SK-N-SH treated with all-trans-retinoic acid at 6 μM for 48 hours (cell line): ENCODE measurements at regions not wholly inside any gene's neighbourhood (a gene's known extent, or its start where the extent isn't known, plus 50 kb on each side); places are given as distances from the start of the nearest gene placed in this dataset.

Experiments
- ATAC-seq: fragments of 200-7000 bp; cut with Tn5 transposase; 3 replicates; pipeline ENCODE4 v1.9.1; 2020; ENCODE audit warnings: mild to moderate bottlenecking, moderate library complexity
- BACH2 ChIP-seq: fragments of 250-450 bp; sonication (Bioruptor Pico); IDR thresholded peaks from 2 replicates; pipeline ENCODE4 v1.9.0; 2021; ENCODE audit warnings: mild to moderate bottlenecking, borderline replicate concordance
- CREB5 ChIP-seq: fragments of 250-450 bp; sonication (Bioruptor Pico); IDR thresholded peaks from 2 replicates; pipeline ENCODE4 v1.5.1; 2020; ENCODE audit warnings: low read depth, mild to moderate bottlenecking, moderate library complexity
- CSDC2 ChIP-seq: fragments of 250-450 bp; sonication (Bioruptor Pico); IDR thresholded peaks from 2 replicates; pipeline ENCODE4 v1.5.0; 2020; ENCODE audit warnings: mild to moderate bottlenecking, moderate library complexity
- CSRNP3 ChIP-seq: fragments of 250-450 bp; sonication (Bioruptor Pico); IDR thresholded peaks from 2 replicates; pipeline ENCODE4 v1.5.1; 2021; ENCODE audit warnings: mild to moderate bottlenecking, moderate library complexity
- ESRRG ChIP-seq: fragments of 250-450 bp; sonication (Bioruptor Pico); IDR thresholded peaks from 2 replicates; pipeline ENCODE4 v1.6.1; 2021; ENCODE audit warnings: mild to moderate bottlenecking
- GLIS3 ChIP-seq: fragments of 250-450 bp; sonication (Bioruptor Pico); IDR thresholded peaks from 2 replicates; pipeline ENCODE4 v1.5.0; 2020; ENCODE audit warnings: mild to moderate bottlenecking, moderate library complexity
- ISL1 ChIP-seq: fragments of 250-450 bp; sonication (Bioruptor Pico); IDR thresholded peaks from 2 replicates; pipeline ENCODE4 v2.1.2; 2022; ENCODE audit warnings: mild to moderate bottlenecking, moderate library complexity
- OSR1 ChIP-seq: fragments of 250-450 bp; sonication (Bioruptor Pico); IDR thresholded peaks from 2 replicates; pipeline ENCODE4 v1.8.0; 2022; ENCODE audit warnings: moderate library complexity, mild to moderate bottlenecking, inconsistent platforms
- PPARA ChIP-seq: fragments of 250-450 bp; sonication (Bioruptor Pico); IDR thresholded peaks from 2 replicates; pipeline ENCODE4 v1.5.0; 2020; ENCODE audit warnings: mild to moderate bottlenecking, borderline replicate concordance
- RARB ChIP-seq: fragments of 250-450 bp; sonication (Bioruptor Pico); IDR thresholded peaks from 2 replicates; pipeline ENCODE4 v1.8.0; 2021; ENCODE audit warnings: mild to moderate bottlenecking, moderate library complexity
- TCF4 ChIP-seq: fragments of 250-450 bp; sonication (Bioruptor Pico); IDR thresholded peaks from 2 replicates; pipeline ENCODE4 v1.8.0; 2021; ENCODE audit warnings: mild to moderate bottlenecking, moderate library complexity, borderline replicate concordance
- TOX ChIP-seq: fragments of 250-450 bp; sonication (Bioruptor Pico); IDR thresholded peaks from 2 replicates; pipeline ENCODE4 v1.8.0; 2021; ENCODE audit warnings: mild to moderate bottlenecking, moderate library complexity, borderline replicate concordance
- TSHZ2 ChIP-seq: fragments of 250-450 bp; sonication (Bioruptor Pico); IDR thresholded peaks from 2 replicates; pipeline ENCODE4 v1.5.0; 2020; ENCODE audit warnings: mild to moderate bottlenecking, moderate library complexity
- ZC3H10 ChIP-seq: fragments of 250-450 bp; sonication (Bioruptor Pico); IDR thresholded peaks from 2 replicates; pipeline ENCODE4 v1.5.1; 2021; ENCODE audit warnings: mild to moderate bottlenecking, moderate library complexity
- ZFP3 ChIP-seq: fragments of 250-450 bp; sonication (Bioruptor Pico); IDR thresholded peaks from 2 replicates; pipeline ENCODE4 v1.5.0; 2020; ENCODE audit warnings: mild to moderate bottlenecking, moderate library complexity
- ZFP30 ChIP-seq: fragments of 450-650 bp; formaldehyde crosslinking; IDR thresholded peaks from 2 replicates; pipeline ENCODE4 v1.5.0; 2022; ENCODE audit warnings: mild to moderate bottlenecking, moderate library complexity
- ZNF70 ChIP-seq: fragments of 450-650 bp; formaldehyde crosslinking; IDR thresholded peaks from 2 replicates; pipeline ENCODE4 v1.5.0; 2020; ENCODE audit warnings: mild to moderate bottlenecking, moderate library complexity
- TF ChIP-seq, protein P1 (sequence below): fragments of 250-450 bp; sonication (Bioruptor Pico); IDR thresholded peaks from 2 replicates; pipeline ENCODE4 v1.8.0; 2020; ENCODE audit warnings: mild to moderate bottlenecking, moderate library complexity, borderline replicate concordance

- ATAC-seq, result no peak
- TF ChIP-seq, protein P1, sequence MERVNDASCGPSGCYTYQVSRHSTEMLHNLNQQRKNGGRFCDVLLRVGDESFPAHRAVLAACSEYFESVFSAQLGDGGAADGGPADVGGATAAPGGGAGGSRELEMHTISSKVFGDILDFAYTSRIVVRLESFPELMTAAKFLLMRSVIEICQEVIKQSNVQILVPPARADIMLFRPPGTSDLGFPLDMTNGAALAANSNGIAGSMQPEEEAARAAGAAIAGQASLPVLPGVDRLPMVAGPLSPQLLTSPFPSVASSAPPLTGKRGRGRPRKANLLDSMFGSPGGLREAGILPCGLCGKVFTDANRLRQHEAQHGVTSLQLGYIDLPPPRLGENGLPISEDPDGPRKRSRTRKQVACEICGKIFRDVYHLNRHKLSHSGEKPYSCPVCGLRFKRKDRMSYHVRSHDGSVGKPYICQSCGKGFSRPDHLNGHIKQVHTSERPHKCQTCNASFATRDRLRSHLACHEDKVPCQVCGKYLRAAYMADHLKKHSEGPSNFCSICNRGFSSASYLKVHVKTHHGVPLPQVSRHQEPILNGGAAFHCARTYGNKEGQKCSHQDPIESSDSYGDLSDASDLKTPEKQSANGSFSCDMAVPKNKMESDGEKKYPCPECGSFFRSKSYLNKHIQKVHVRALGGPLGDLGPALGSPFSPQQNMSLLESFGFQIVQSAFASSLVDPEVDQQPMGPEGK (CRISPR knock-in tag), result no peak
- TF ChIP-seq ZNF70 (CRISPR knock-in tag), result no peak
- TF ChIP-seq CREB5, result no peak
- TF ChIP-seq ZFP30 (CRISPR knock-in tag), result no peak
- no peak for TF ChIP-seq CSDC2 (CRISPR knock-in tag)
- no peak for TF ChIP-seq PPARA (CRISPR knock-in tag)
- no peak for TF ChIP-seq RARB (CRISPR knock-in tag)
- TF ChIP-seq OSR1 (CRISPR knock-in tag), result no peak
- no peak for TF ChIP-seq TOX
- no peak for TF ChIP-seq BACH2 (CRISPR knock-in tag)
- no peak for TF ChIP-seq ZFP3 (CRISPR knock-in tag)
- no peak for TF ChIP-seq TCF4 (CRISPR knock-in tag)
Observed at GRCh38 chr12:91533366-91533765, 350.7 kb upstream of the DCN start.

DNA sequence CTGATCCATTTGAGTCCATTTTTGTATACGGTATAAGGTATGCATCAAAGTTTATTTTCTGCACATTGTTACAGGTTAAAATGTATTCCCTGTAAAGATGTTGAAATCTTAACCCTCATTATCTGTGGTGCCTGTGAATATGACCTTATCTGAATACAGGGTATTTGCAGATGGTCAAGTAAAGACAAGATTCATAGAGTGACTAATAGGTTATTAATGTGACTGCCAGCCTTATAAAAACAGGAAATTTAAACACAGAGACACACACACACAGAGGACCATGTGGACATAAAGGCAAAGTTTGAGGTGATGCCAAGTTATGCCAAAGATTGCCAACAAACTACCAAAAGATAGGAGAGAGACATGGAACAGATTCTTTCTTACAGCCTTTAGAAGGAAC lies 347.2 kb upstream of the DCN start:
- no peak for ATAC-seq
- TF ChIP-seq CSRNP3 (no peak), TOX (no peak), ZNF70 (CRISPR knock-in tag) (no peak), ESRRG (CRISPR knock-in tag) (no peak), PPARA (CRISPR knock-in tag) (no peak)

GRCh38 chr12:91523831-91524230 lies 341.2 kb upstream of the DCN start:
- no peak for ATAC-seq
- no peak for TF ChIP-seq TSHZ2 (CRISPR knock-in tag)
- no peak for TF ChIP-seq TOX
- TF ChIP-seq, all 23 proteins: peak for 0

- ATAC-seq, result no peak
- TF ChIP-seq OSR1 (CRISPR knock-in tag) (no peak), ZNF70 (CRISPR knock-in tag) (no peak), CSDC2 (CRISPR knock-in tag) (no peak), CREB5 (no peak), ISL1 (CRISPR knock-in tag) (no peak), GLIS3 (CRISPR knock-in tag) (no peak), ZFP30 (CRISPR knock-in tag) (no peak), ZC3H10 (CRISPR knock-in tag) (no peak), ZFP3 (CRISPR knock-in tag) (no peak), CSRNP3 (no peak), TSHZ2 (CRISPR knock-in tag) (no peak), TCF4 (CRISPR knock-in tag) (no peak), TOX (no peak), ESRRG (CRISPR knock-in tag) (no peak)
- TF ChIP-seq, protein P1 (CRISPR knock-in tag), result no peak
Observed at GRCh38 chr12:91516695-91517047, 334.1 kb upstream of the DCN start.
